Hepatocyte (in vitro differentiated cells): ENCODE measurements at regions not wholly inside any gene's neighbourhood (a gene's known extent, or its start where the extent isn't known, plus 50 kb on each side); places are given as distances from the start of the nearest gene placed in this dataset.

Experiments
- DNase-seq: peaks from one replicate; pipeline ENCODE4 v3.0.0-alpha.2; 2016; ENCODE audit warnings: low spot score
- H2AFZ ChIP-seq: fragments of 200-600 bp; sonication (generic); 2 replicates; pipeline ENCODE4 v1.6.0; 2016; ENCODE audit warnings: antibody characterized with exemption, mild to moderate bottlenecking
- H3K27ac ChIP-seq: fragments of 200-600 bp; sonication (generic); 2 replicates; pipeline ENCODE4 v1.5.1; 2016; ENCODE audit warnings: mild to moderate bottlenecking
- H3K27me3 ChIP-seq: fragments of 200-600 bp; sonication (generic); 2 replicates; pipeline ENCODE4 v1.6.1; 2016
- H3K36me3 ChIP-seq: fragments of 200-600 bp; sonication (generic); replicated peaks from 2 replicates; pipeline ENCODE4 v1.5.1; 2016; ENCODE audit warnings: low read depth; ENCODE audit not compliant: insufficient read depth
- H3K4me1 ChIP-seq: fragments of 200-600 bp; sonication (generic); 2 replicates; pipeline ENCODE4 v1.5.1; 2016; ENCODE audit warnings: mild to moderate bottlenecking, moderate library complexity; ENCODE audit not compliant: insufficient read depth
- H3K4me2 ChIP-seq: fragments of 200-600 bp; sonication (generic); 2 replicates; pipeline ENCODE4 v1.6.0; 2016
- H3K4me3 ChIP-seq: fragments of 200-600 bp; sonication (generic); 2 replicates; pipeline ENCODE4 v1.5.1; 2016; ENCODE audit warnings: mild to moderate bottlenecking
- H3K79me2 ChIP-seq: fragments of 200-600 bp; sonication (generic); 2 replicates; pipeline ENCODE4 v1.6.0; 2017; ENCODE audit warnings: mild to moderate bottlenecking
- H3K9me2 ChIP-seq: fragments of 200-600 bp; sonication (generic); replicated peaks from 2 replicates; pipeline ENCODE4 v1.6.0; 2017; ENCODE audit warnings: mild to moderate bottlenecking; ENCODE audit not compliant: insufficient read depth
- H3K9me3 ChIP-seq: fragments of 200-600 bp; sonication (generic); 2 replicates; pipeline ENCODE4 v1.5.1; 2016; ENCODE audit warnings: low read depth, mild to moderate bottlenecking
- H4K20me1 ChIP-seq: fragments of 200-600 bp; sonication (generic); 2 replicates; pipeline ENCODE4 v1.6.0; 2016; ENCODE audit warnings: mild to moderate bottlenecking; ENCODE audit not compliant: insufficient read depth, poor library complexity, severe bottlenecking
- EZH2 ChIP-seq: fragments of 200-600 bp; sonication (generic); IDR thresholded peaks from 2 replicates; pipeline ENCODE4 v1.6.1; 2016; ENCODE audit warnings: antibody characterized with exemption, mild to moderate bottlenecking, borderline replicate concordance
- EZH2phosphoT487 ChIP-seq: fragments of 200-600 bp; sonication (generic); IDR thresholded peaks from one replicate; pipeline ENCODE4 v1.6.1; 2018; ENCODE audit warnings: antibody characterized with exemption, mild to moderate bottlenecking, low read depth, moderate library complexity; ENCODE audit not compliant: unreplicated experiment, severe bottlenecking
- WGBS: methylation state at CpG from one replicate; pipeline ENCODE4 v1.1.6; 2016; ENCODE audit warnings: low lambda C conversion rate; ENCODE audit errors: missing lambda C conversion rate; 5-methylcytosine and 5-hydroxymethylcytosine counted together
- TF ChIP-seq, protein P1 (sequence below): fragments of 200-600 bp; sonication (generic); IDR thresholded peaks from 2 replicates; pipeline ENCODE4 v1.5.1; 2016; ENCODE audit warnings: antibody characterized with exemption, mild to moderate bottlenecking; ENCODE audit not compliant: poor library complexity

GRCh38 chr21:20730441-20730840 lies 267.8 kb upstream of the NCAM2 start:
- no peak overlapping the region for H2AFZ ChIP-seq
- H3K4me1 ChIP-seq: no peaks in the 10 kb centered on the region
- no peaks in the 10 kb centered on the region for H3K79me2 ChIP-seq
- H4K20me1 ChIP-seq: no peaks in the 10 kb centered on the region
- H3K36me3 ChIP-seq: no peaks in the 10 kb centered on the region
- 71% methylated on average over 6 of the region's 6 CpGs for WGBS
- no peak for TF ChIP-seq EZH2
- TF ChIP-seq, protein P1, sequence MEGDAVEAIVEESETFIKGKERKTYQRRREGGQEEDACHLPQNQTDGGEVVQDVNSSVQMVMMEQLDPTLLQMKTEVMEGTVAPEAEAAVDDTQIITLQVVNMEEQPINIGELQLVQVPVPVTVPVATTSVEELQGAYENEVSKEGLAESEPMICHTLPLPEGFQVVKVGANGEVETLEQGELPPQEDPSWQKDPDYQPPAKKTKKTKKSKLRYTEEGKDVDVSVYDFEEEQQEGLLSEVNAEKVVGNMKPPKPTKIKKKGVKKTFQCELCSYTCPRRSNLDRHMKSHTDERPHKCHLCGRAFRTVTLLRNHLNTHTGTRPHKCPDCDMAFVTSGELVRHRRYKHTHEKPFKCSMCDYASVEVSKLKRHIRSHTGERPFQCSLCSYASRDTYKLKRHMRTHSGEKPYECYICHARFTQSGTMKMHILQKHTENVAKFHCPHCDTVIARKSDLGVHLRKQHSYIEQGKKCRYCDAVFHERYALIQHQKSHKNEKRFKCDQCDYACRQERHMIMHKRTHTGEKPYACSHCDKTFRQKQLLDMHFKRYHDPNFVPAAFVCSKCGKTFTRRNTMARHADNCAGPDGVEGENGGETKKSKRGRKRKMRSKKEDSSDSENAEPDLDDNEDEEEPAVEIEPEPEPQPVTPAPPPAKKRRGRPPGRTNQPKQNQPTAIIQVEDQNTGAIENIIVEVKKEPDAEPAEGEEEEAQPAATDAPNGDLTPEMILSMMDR: no peak
- TF ChIP-seq EZH2phosphoT487: no peak
- no peak overlapping the region for H3K4me3 ChIP-seq
- H3K9me2 ChIP-seq: no peaks in the 10 kb centered on the region
- H3K9me3 ChIP-seq: no peaks in the 10 kb centered on the region
- no peaks in the 10 kb centered on the region for H3K27me3 ChIP-seq
- H3K27ac ChIP-seq: no peak overlapping the region
- H3K4me2 ChIP-seq: no peak overlapping the region
- DNase-seq: no peak

DNA sequence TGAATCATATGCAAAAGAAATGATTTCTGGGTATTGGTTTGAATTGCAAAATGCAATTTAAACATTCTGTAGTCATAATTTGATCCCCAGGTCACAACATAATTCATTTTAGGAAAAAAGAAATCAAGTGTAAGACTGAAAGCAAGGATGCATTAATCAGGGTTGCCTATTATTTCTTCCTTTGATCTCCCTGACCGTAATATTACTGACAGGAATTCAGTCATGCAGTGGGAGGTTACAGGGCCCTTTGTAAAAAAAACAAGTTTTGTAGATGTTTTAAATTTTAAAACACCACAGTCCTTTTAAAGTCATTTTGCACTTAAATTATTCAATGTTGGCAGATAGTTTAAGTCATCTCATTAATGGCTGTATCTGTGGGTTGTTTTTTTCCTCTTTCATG lies 263.0 kb upstream of the NCAM2 start:
- H2AFZ ChIP-seq: no peak overlapping the region
- no peak overlapping the region for H3K4me2 ChIP-seq
- H3K9me2 ChIP-seq: no peaks in the 10 kb centered on the region
- WGBS: 69% methylated on average over 1 of the region's 1 CpG
- H3K4me3 ChIP-seq: no peak overlapping the region
- H3K36me3 ChIP-seq: no peaks in the 10 kb centered on the region
- H3K9me3 ChIP-seq: no peaks in the 10 kb centered on the region
- no peak for DNase-seq
- H3K27me3 ChIP-seq: no peaks in the 10 kb centered on the region
- H4K20me1 ChIP-seq: no peaks in the 10 kb centered on the region
- TF ChIP-seq EZH2 (no peak), EZH2phosphoT487 (no peak)
- TF ChIP-seq, protein P1: no peak
- H3K79me2 ChIP-seq: no peaks in the 10 kb centered on the region
- H3K27ac ChIP-seq: no peak overlapping the region
- no peaks in the 10 kb centered on the region for H3K4me1 ChIP-seq

GRCh38 chr21:20737227-20737913 lies 260.8 kb upstream of the NCAM2 start:
- DNase-seq: no peak
- H3K9me2 ChIP-seq: no peaks in the 10 kb centered on the region
- no peaks in the 10 kb centered on the region for H3K36me3 ChIP-seq
- no peak for TF ChIP-seq EZH2
- TF ChIP-seq, protein P1: no peak
- TF ChIP-seq EZH2phosphoT487: no peak
- no peak overlapping the region for H3K4me3 ChIP-seq
- H3K4me2 ChIP-seq: no peak overlapping the region
- H2AFZ ChIP-seq: no peak overlapping the region
- H4K20me1 ChIP-seq: no peaks in the 10 kb centered on the region
- H3K27ac ChIP-seq: no peak overlapping the region
- H3K9me3 ChIP-seq: no peaks in the 10 kb centered on the region
- no peaks in the 10 kb centered on the region for H3K4me1 ChIP-seq
- no peaks in the 10 kb centered on the region for H3K27me3 ChIP-seq
- no peaks in the 10 kb centered on the region for H3K79me2 ChIP-seq
